H9 (cell line): ENCODE measurements at regions not wholly inside any gene's neighbourhood (a gene's known extent, or its start where the extent isn't known, plus 50 kb on each side); places are given as distances from the start of the nearest gene placed in this dataset.

ENCODE experiments used
- DNase-seq: peaks from one replicate; pipeline ENCODE4 v3.0.0-alpha.2; 2017
- H2AFZ ChIP-seq: one replicate; pipeline ENCODE4 v1.6.1; 2013; ENCODE audit warnings: mild to moderate bottlenecking, low read length, control low read depth, moderate library complexity
- H2AK5ac ChIP-seq: 2 replicates; pipeline ENCODE4 v1.6.1; 2013; ENCODE audit warnings: low read length, control low read depth, mixed read lengths; ENCODE audit not compliant: insufficient read length
- H2BK120ac ChIP-seq: one replicate; pipeline ENCODE4 v1.6.1; 2013; ENCODE audit warnings: low read depth, mild to moderate bottlenecking, low read length, control low read depth, inconsistent platforms; ENCODE audit not compliant: poor library complexity, severe bottlenecking
- H2BK12ac ChIP-seq: 2 replicates; pipeline ENCODE4 v1.6.1; 2013; ENCODE audit warnings: low read length, control low read depth, mixed read lengths, low read depth; ENCODE audit not compliant: insufficient read length
- H2BK15ac ChIP-seq: 2 replicates; pipeline ENCODE4 v1.6.1; 2013; ENCODE audit warnings: low read depth, low read length, control low read depth
- H2BK20ac ChIP-seq: one replicate; pipeline ENCODE4 v1.6.1; 2013; ENCODE audit warnings: low read depth, mild to moderate bottlenecking, low read length, control low read depth, inconsistent platforms; ENCODE audit not compliant: poor library complexity, severe bottlenecking
- H2BK5ac ChIP-seq: 2 replicates; pipeline ENCODE4 v1.6.1; 2013; ENCODE audit warnings: low read length, control low read depth, mixed read lengths; ENCODE audit not compliant: insufficient read length
- H3K14ac ChIP-seq: 2 replicates; pipeline ENCODE4 v1.6.1; 2013; ENCODE audit warnings: low read length, control low read depth; ENCODE audit not compliant: insufficient read depth
- H3K18ac ChIP-seq: 2 replicates; pipeline ENCODE4 v1.6.1; 2013; ENCODE audit warnings: low read depth, mild to moderate bottlenecking, mixed read lengths, low read length, control low read depth; ENCODE audit not compliant: insufficient read length
- H3K23ac ChIP-seq: 2 replicates; pipeline ENCODE4 v1.6.1; 2013; ENCODE audit warnings: low read length, control low read depth, mixed read lengths, low read depth; ENCODE audit not compliant: insufficient read length
- H3K23me2 ChIP-seq: 2 replicates; pipeline ENCODE4 v1.6.1; 2013; ENCODE audit warnings: low read depth, mild to moderate bottlenecking, mixed read lengths, low read length, control low read depth; ENCODE audit not compliant: insufficient read length, poor library complexity, severe bottlenecking
- H3K27ac ChIP-seq: 2 replicates; pipeline ENCODE4 v1.5.1; 2013; ENCODE audit warnings: low read length, control low read depth, mixed read lengths, low read depth; ENCODE audit not compliant: insufficient read length
- H3K27me3 ChIP-seq: 2 replicates; pipeline ENCODE4 v1.6.1; 2013; ENCODE audit warnings: low read length, control low read depth, inconsistent platforms; ENCODE audit not compliant: insufficient read depth
- H3K4ac ChIP-seq: 2 replicates; pipeline ENCODE4 v1.6.1; 2013; ENCODE audit warnings: low read depth, mild to moderate bottlenecking, control low read depth, inconsistent platforms, low read length, moderate library complexity
- H3K4me1 ChIP-seq: 2 replicates; pipeline ENCODE4 v1.6.1; 2013; ENCODE audit warnings: low read length, control low read depth, inconsistent platforms; ENCODE audit not compliant: insufficient read depth
- H3K4me2 ChIP-seq: 2 replicates; pipeline ENCODE4 v1.6.1; 2013; ENCODE audit warnings: low read length, control low read depth, mixed read lengths; ENCODE audit not compliant: insufficient read length, insufficient read depth
- H3K56ac ChIP-seq: 2 replicates; pipeline ENCODE4 v1.6.1; 2013; ENCODE audit warnings: low read depth, mild to moderate bottlenecking, mixed read lengths, low read length, control low read depth; ENCODE audit not compliant: insufficient read length
- H3K79me1 ChIP-seq: 2 replicates; pipeline ENCODE4 v1.6.1; 2013; ENCODE audit warnings: low read depth, mild to moderate bottlenecking, moderate library complexity, low read length, control low read depth, inconsistent platforms; ENCODE audit not compliant: insufficient read depth, poor library complexity, severe bottlenecking
- H3K79me2 ChIP-seq: 2 replicates; pipeline ENCODE4 v1.6.1; 2013; ENCODE audit warnings: low read length, control low read depth, inconsistent platforms; ENCODE audit not compliant: insufficient read depth
- H3K9ac ChIP-seq: 2 replicates; pipeline ENCODE4 v1.6.1; 2013; ENCODE audit warnings: low read length, control low read depth, mixed read lengths; ENCODE audit not compliant: insufficient read length; ENCODE audit errors: extremely low read depth
- H3K9me3 ChIP-seq: one replicate; pipeline ENCODE4 v1.6.1; 2013; ENCODE audit warnings: low read depth, low read length, inconsistent platforms; ENCODE audit not compliant: control insufficient read depth
- H3T11ph ChIP-seq: one replicate; pipeline ENCODE4 v1.6.1; 2013; ENCODE audit warnings: mild to moderate bottlenecking, low read length, control low read depth, inconsistent platforms
- H4K20me1 ChIP-seq: one replicate; pipeline ENCODE4 v1.6.1; 2013; ENCODE audit not compliant: control insufficient read depth, insufficient read length, insufficient read depth
- H4K5ac ChIP-seq: 2 replicates; pipeline ENCODE4 v1.6.1; 2013; ENCODE audit warnings: low read depth, mild to moderate bottlenecking, mixed read lengths, low read length, control low read depth; ENCODE audit not compliant: insufficient read length
- H4K8ac ChIP-seq: replicated peaks from 2 replicates; pipeline ENCODE4 v1.6.1; 2013; ENCODE audit warnings: low read length, control low read depth, mixed read lengths, low read depth; ENCODE audit not compliant: insufficient read length
- H4K91ac ChIP-seq: 2 replicates; pipeline ENCODE4 v1.6.1; 2013; ENCODE audit warnings: low read depth, mild to moderate bottlenecking, moderate library complexity, mixed read lengths, low read length, control low read depth; ENCODE audit not compliant: insufficient read length
- H3K27ac Mint-ChIP-seq, 3 experiments: 2 replicates in 2 of 3; 3 replicates in 1 of 3; pipeline ENCODE4 v1.8.0; 2020 to 2021; ENCODE audit warnings: mixed read lengths in 3 of 3, mild to moderate bottlenecking in 1 of 3, moderate library complexity in 1 of 3
- H3K27me3 Mint-ChIP-seq: 2 replicates; pipeline ENCODE4 v1.8.0; 2021; ENCODE audit warnings: low read depth, mild to moderate bottlenecking, moderate library complexity, mixed read lengths
- H3K36me3 Mint-ChIP-seq, 3 experiments: 2 replicates in 2 of 3; 3 replicates in 1 of 3; pipeline ENCODE4 v1.8.0; 2020 to 2021; ENCODE audit warnings: low read depth in 3 of 3, mixed read lengths in 3 of 3; ENCODE audit not compliant: insufficient read depth in 1 of 3
- H3K4me1 Mint-ChIP-seq, 2 experiments: 2 replicates each; pipeline ENCODE4 v1.8.0; 2020; ENCODE audit warnings: mixed read lengths in 2 of 2
- H3K4me3 Mint-ChIP-seq, 2 experiments: 2 replicates in 1 of 2; 3 replicates in 1 of 2; pipeline ENCODE4 v1.8.0; 2020 to 2021; ENCODE audit warnings: mild to moderate bottlenecking in 2 of 2, mixed read lengths in 2 of 2, moderate library complexity in 1 of 2
- H3K9me3 Mint-ChIP-seq, 2 experiments: 2 replicates in 1 of 2; 3 replicates in 1 of 2; pipeline ENCODE4 v1.8.0; 2020; ENCODE audit warnings: mild to moderate bottlenecking in 2 of 2, mixed read lengths in 2 of 2, moderate library complexity in 1 of 2
- CTCF ChIP-seq: fragments of 200-600 bp; sonication (generic); conservative IDR thresholded peaks from 3 replicates; pipeline ENCODE4 v1.8.0; 2021; ENCODE audit warnings: antibody characterized with exemption, mild to moderate bottlenecking
- WGBS: extraction: QIAGEN DNeasy Blood & Tissue Kit; methylation state at CpG from one replicate; pipeline ENCODE4 v1.1.7; 2013; ENCODE audit warnings: missing lambda C conversion rate, low lambda C conversion rate, mixed read lengths; ENCODE audit not compliant: insufficient read length; ENCODE audit errors: extremely low coverage; 5-methylcytosine and 5-hydroxymethylcytosine counted together

DNA sequence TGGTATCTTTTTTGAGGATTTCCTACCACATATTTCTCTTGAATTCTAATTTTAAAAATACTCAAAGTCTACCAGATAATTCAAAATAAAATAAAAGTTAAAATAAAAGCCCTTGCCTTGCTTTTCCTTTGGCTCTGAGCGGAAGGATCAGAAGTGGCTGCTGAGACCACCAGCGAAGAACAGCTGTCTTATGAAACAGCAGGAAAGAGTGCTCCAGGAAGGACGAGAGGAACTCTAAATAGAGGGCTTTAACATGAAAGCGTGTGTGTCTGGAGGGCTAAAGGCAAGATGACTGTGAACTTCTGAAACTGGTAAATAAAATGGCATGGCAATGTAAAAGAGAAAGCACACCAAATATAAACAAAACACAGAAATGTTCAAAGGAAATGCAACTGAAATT is 521.5 kb upstream of the SPRY2 start:
- Histone ChIP-seq H3K27ac (no peak overlapping the region), H4K91ac (no peak overlapping the region), H3K4me2 (no peak overlapping the region), H3K79me1 (no peaks in the 10 kb centered on the region), H2BK5ac (no peak overlapping the region), H3K14ac (no peak overlapping the region), H2AK5ac (no peak overlapping the region), H3K4me1 (no peaks in the 10 kb centered on the region), H3K23me2 (no peaks in the 10 kb centered on the region), H2BK120ac (no peak overlapping the region), H4K5ac (no peak overlapping the region), H3K9me3 (no peaks in the 10 kb centered on the region), H2AFZ (no peak overlapping the region), H3K9ac (no peak overlapping the region), H2BK20ac (no peak overlapping the region), H3K27me3 (no peaks in the 10 kb centered on the region), H3K56ac (no peak overlapping the region), H3K18ac (no peak overlapping the region), H4K20me1 (no peaks in the 10 kb centered on the region), H3T11ph (no peak overlapping the region), H4K8ac (no peak overlapping the region), H2BK12ac (no peak overlapping the region), H3K23ac (no peak overlapping the region), H3K79me2 (no peaks in the 10 kb centered on the region), H3K4ac (no peak overlapping the region), H2BK15ac (no peak overlapping the region)
- H3K27me3 Mint-ChIP-seq = no peaks in the 10 kb centered on the region
- H3K36me3 Mint-ChIP-seq = 0 out of 7 replicates have a peak, but pooled peaks cover 0 to 4% (median 0%) of the 10 kb centered on the region in 3 experiments
- H3K27ac Mint-ChIP-seq = no peak overlapping the region
- DNase-seq = no peak
- TF ChIP-seq CTCF = no peak
- no peak overlapping the region for H3K4me3 Mint-ChIP-seq
- no CpG with 5 or more reads among the region's 4 CpGs for WGBS
- H3K9me3 Mint-ChIP-seq = peaks cover 0 to 3% of the 10 kb centered on the region in 2 experiments; a peak in 3 of 5 replicates
- H3K4me1 Mint-ChIP-seq = peaks cover 10 to 11% of the 10 kb centered on the region in 2 experiments
